ENCODE measurements at regions not wholly inside any gene's neighbourhood (a gene's known extent, or its start where the extent isn't known, plus 50 kb on each side); places are given as distances from the start of the nearest gene placed in this dataset.

DNA sequence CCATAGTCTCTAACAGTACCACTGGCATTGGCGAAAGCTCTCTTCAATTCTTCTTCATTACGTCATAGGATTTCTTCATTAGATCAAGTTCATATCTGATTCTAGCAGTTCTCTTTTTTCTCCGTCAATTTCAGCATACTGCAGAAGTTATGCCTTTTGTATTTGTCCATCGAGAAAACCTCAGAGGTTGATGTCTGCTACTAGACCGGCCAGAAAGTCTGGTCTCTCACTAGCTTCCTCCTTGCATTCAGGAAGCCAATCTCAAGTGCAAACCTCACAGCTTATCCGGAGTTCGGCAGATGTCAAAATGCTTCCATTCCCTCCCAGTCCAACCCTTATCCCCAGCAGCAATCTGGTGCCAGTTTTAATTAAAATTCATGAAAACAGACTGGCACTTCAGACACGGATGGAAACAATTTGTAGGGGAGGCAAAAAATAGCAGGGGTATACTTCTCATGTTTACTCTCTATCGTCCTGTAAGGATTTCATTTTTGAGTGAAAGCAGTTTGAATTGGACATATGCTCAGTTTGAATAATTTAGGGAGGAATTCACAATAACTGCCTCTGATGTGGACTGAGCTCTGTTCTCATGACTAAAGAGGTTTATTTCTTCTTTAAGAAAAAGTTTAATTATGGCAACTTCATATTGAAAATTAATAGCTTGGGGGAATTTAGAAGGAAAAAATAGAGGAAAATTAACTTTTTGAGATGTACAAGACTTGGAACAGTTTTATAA, 56.4 kb upstream of the TMC1 start (continued):
- TF ChIP-seq, protein P1, sequence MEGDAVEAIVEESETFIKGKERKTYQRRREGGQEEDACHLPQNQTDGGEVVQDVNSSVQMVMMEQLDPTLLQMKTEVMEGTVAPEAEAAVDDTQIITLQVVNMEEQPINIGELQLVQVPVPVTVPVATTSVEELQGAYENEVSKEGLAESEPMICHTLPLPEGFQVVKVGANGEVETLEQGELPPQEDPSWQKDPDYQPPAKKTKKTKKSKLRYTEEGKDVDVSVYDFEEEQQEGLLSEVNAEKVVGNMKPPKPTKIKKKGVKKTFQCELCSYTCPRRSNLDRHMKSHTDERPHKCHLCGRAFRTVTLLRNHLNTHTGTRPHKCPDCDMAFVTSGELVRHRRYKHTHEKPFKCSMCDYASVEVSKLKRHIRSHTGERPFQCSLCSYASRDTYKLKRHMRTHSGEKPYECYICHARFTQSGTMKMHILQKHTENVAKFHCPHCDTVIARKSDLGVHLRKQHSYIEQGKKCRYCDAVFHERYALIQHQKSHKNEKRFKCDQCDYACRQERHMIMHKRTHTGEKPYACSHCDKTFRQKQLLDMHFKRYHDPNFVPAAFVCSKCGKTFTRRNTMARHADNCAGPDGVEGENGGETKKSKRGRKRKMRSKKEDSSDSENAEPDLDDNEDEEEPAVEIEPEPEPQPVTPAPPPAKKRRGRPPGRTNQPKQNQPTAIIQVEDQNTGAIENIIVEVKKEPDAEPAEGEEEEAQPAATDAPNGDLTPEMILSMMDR (tag by site-specific recombination; IDR thresholded peaks at IDR 0.05) = no peak
- TF ChIP-seq ZSCAN23 (tag by site-specific recombination; IDR thresholded peaks at IDR 0.05) (no peak), ZNF138 (tag by site-specific recombination; IDR thresholded peaks at IDR 0.05; ENCODE audit: borderline replicate concordance) (no peak), YY1 (tag by site-specific recombination; IDR thresholded peaks at IDR 0.05) (no peak), ZNF302 (tag by site-specific recombination; IDR thresholded peaks at IDR 0.05; ENCODE audit: low read depth) (no peak)
- TF ChIP-seq, protein P2, sequence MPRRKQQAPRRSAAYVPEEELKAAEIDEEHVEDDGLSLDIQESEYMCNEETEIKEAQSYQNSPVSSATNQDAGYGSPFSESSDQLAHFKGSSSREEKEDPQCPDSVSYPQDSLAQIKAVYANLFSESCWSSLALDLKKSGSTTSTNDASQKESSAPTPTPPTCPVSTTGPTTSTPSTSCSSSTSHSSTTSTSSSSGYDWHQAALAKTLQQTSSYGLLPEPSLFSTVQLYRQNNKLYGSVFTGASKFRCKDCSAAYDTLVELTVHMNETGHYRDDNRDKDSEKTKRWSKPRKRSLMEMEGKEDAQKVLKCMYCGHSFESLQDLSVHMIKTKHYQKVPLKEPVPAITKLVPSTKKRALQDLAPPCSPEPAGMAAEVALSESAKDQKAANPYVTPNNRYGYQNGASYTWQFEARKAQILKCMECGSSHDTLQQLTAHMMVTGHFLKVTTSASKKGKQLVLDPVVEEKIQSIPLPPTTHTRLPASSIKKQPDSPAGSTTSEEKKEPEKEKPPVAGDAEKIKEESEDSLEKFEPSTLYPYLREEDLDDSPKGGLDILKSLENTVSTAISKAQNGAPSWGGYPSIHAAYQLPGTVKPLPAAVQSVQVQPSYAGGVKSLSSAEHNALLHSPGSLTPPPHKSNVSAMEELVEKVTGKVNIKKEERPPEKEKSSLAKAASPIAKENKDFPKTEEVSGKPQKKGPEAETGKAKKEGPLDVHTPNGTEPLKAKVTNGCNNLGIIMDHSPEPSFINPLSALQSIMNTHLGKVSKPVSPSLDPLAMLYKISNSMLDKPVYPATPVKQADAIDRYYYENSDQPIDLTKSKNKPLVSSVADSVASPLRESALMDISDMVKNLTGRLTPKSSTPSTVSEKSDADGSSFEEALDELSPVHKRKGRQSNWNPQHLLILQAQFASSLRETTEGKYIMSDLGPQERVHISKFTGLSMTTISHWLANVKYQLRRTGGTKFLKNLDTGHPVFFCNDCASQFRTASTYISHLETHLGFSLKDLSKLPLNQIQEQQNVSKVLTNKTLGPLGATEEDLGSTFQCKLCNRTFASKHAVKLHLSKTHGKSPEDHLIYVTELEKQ (tag by site-specific recombination; IDR thresholded peaks at IDR 0.05; ENCODE audit: borderline replicate concordance) = no peak
- TF ChIP-seq, protein P3, sequence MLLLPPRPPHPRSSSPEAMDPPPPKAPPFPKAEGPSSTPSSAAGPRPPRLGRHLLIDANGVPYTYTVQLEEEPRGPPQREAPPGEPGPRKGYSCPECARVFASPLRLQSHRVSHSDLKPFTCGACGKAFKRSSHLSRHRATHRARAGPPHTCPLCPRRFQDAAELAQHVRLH (tag by site-specific recombination; IDR thresholded peaks at IDR 0.05) = no peak
- TF ChIP-seq, protein P4, sequence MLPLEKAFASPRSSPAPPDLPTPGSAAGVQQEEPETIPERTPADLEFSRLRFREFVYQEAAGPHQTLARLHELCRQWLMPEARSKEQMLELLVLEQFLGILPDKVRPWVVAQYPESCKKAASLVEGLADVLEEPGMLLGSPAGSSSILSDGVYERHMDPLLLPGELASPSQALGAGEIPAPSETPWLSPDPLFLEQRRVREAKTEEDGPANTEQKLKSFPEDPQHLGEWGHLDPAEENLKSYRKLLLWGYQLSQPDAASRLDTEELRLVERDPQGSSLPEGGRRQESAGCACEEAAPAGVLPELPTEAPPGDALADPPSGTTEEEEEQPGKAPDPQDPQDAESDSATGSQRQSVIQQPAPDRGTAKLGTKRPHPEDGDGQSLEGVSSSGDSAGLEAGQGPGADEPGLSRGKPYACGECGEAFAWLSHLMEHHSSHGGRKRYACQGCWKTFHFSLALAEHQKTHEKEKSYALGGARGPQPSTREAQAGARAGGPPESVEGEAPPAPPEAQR (tag by site-specific recombination; IDR thresholded peaks at IDR 0.05) = no peak

DNA sequence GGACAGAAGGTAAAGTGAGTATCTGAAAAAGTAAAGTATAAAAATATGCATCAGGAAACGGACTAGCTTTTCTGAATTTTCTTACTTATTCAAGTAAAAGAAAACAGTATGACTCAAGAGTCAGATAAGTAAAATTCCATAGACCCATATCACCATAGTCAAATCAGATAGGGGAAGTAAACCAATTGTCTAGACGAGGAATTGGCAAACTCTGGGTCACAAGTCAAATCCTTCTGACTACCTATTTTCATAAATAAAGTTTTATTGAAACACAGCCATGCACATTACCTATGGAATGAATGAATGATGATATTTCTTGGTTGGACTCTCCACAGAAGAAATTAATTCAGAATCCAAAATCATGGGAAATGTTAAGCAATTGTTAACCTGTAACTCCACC, 59.1 kb upstream of the TMC1 start:
- TF ChIP-seq ZNF791 (tag by site-specific recombination; IDR thresholded peaks at IDR 0.05) = no peak
- TF ChIP-seq, protein P5, sequence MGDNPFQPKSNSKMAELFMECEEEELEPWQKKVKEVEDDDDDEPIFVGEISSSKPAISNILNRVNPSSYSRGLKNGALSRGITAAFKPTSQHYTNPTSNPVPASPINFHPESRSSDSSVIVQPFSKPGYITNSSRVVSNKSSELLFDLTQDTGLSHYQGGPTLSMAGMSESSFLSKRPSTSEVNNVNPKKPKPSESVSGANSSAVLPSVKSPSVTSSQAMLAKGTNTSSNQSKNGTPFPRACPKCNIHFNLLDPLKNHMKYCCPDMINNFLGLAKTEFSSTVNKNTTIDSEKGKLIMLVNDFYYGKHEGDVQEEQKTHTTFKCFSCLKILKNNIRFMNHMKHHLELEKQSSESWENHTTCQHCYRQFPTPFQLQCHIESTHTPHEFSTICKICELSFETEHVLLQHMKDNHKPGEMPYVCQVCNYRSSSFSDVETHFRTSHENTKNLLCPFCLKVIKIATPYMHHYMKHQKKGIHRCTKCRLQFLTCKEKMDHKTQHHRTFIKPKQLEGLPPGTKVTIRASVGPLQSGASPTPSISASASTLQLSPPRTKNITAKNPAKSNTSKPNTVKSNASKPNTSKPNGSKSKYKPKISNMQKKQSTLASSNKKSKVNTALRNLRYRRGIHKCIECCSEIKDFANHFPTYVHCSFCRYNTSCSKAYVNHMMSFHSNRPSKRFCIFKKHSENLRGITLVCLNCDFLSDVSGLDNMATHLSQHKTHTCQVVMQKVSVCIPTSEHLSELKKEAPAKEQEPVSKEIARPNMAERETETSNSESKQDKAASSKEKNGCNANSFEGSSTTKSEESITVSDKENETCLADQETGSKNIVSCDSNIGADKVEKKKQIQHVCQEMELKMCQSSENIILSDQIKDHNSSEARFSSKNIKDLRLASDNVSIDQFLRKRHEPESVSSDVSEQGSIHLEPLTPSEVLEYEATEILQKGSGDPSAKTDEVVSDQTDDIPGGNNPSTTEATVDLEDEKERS (tag by site-specific recombination; IDR thresholded peaks at IDR 0.05) = no peak
- TF ChIP-seq ZNF341 (tag by site-specific recombination; IDR thresholded peaks at IDR 0.05; ENCODE audit: low read depth) = no peak
- no peak for TF ChIP-seq ZNF302 (tag by site-specific recombination; IDR thresholded peaks at IDR 0.05; ENCODE audit: low read depth)
- no peak for TF ChIP-seq ZNF169 (tag by site-specific recombination; IDR thresholded peaks at IDR 0.05)
- no peak for TF ChIP-seq ZFP41 (tag by site-specific recombination; IDR thresholded peaks at IDR 0.05; ENCODE audit: borderline replicate concordance)
- TF ChIP-seq, protein P6, sequence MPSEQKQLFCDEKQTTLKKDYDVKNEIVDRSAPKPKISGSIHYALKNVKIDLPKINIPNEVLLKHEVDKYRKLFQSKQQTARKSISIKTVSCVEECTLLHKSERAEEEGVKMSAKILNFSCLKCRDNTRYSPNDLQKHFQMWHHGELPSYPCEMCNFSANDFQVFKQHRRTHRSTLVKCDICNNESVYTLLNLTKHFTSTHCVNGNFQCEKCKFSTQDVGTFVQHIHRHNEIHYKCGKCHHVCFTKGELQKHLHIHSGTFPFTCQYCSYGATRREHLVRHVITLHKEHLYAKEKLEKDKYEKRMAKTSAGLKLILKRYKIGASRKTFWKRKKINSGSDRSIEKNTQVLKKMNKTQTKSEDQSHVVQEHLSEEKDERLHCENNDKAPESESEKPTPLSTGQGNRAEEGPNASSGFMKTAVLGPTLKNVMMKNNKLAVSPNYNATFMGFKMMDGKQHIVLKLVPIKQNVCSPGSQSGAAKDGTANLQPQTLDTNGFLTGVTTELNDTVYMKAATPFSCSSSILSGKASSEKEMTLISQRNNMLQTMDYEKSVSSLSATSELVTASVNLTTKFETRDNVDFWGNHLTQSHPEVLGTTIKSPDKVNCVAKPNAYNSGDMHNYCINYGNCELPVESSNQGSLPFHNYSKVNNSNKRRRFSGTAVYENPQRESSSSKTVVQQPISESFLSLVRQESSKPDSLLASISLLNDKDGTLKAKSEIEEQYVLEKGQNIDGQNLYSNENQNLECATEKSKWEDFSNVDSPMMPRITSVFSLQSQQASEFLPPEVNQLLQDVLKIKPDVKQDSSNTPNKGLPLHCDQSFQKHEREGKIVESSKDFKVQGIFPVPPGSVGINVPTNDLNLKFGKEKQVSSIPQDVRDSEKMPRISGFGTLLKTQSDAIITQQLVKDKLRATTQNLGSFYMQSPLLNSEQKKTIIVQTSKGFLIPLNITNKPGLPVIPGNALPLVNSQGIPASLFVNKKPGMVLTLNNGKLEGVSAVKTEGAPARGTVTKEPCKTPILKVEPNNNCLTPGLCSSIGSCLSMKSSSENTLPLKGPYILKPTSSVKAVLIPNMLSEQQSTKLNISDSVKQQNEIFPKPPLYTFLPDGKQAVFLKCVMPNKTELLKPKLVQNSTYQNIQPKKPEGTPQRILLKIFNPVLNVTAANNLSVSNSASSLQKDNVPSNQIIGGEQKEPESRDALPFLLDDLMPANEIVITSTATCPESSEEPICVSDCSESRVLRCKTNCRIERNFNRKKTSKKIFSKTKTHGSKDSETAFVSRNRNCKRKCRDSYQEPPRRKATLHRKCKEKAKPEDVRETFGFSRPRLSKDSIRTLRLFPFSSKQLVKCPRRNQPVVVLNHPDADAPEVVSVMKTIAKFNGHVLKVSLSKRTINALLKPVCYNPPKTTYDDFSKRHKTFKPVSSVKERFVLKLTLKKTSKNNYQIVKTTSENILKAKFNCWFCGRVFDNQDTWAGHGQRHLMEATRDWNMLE (tag by site-specific recombination; conservative IDR thresholded peaks at IDR 0.05; ENCODE audit: low read depth) = no peak
- TF ChIP-seq ZNF274 (IDR thresholded peaks at IDR 0.05; ENCODE audit: low read length) = no peak
- no peak for TF ChIP-seq ZNF274 (tag by site-specific recombination; IDR thresholded peaks at IDR 0.05; ENCODE audit: borderline replicate concordance)
- TF ChIP-seq PRDM1 (tag by site-specific recombination; IDR thresholded peaks at IDR 0.05) = no peak
- H3K4me1 ChIP-seq (ENCODE audit: control insufficient read depth, insufficient read depth, low read length) = no peaks in the 10 kb centered on the region
- CTCF ChIA-PET = no interaction called here
- H3K36me3 ChIP-seq (ENCODE audit: control insufficient read depth in 2 of 2, insufficient read depth in 1 of 2, low read length in 2 of 2) = no peaks in the 10 kb centered on the region
- POLR2A ChIA-PET = no interaction called here
- H3K27ac ChIP-seq (ENCODE audit: extremely low read depth, low read depth, low read length) = no peak overlapping the region
- no peak overlapping the region for H3K4me3 ChIP-seq (ENCODE audit: low read depth, low read length)
- no peaks in the 10 kb centered on the region for H3K9me3 ChIP-seq (ENCODE audit: control insufficient read depth, insufficient read depth, low read depth, low read length)
